ENCODE measurements at regions not wholly inside any gene's neighbourhood (a gene's known extent, or its start where the extent isn't known, plus 50 kb on each side); places are given as distances from the start of the nearest gene placed in this dataset.

DNA sequence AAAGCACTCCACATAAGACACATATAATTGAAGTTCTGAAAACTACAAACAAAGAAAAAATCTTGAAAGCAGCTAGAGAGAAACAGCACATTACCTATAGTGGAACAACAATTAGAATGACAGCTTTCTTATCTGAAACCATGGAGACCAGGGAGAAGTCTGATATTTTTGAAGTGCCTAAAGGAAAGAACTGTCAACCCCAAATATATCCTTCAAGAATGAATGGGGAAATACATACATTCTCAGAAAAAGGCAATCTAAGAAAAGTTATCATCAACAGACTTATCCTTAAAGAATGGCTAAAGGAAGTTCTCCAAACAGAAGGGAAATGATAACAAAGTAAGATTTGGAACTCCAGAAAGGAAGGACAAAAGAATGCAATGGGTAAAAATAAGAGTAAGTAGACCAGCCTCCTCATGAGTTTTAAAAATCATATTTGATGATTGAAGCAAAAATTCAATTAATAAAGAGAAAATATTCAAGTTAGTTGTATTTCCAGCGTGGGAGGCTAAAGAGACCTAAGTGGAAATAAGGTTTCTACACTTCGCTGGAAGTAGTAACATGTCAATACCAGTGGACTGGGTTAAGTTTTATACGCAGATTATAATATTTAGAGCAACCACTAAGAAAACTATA lies 170.8 kb upstream of the SAMSN1 start:
- TF ChIP-seq, protein P1, sequence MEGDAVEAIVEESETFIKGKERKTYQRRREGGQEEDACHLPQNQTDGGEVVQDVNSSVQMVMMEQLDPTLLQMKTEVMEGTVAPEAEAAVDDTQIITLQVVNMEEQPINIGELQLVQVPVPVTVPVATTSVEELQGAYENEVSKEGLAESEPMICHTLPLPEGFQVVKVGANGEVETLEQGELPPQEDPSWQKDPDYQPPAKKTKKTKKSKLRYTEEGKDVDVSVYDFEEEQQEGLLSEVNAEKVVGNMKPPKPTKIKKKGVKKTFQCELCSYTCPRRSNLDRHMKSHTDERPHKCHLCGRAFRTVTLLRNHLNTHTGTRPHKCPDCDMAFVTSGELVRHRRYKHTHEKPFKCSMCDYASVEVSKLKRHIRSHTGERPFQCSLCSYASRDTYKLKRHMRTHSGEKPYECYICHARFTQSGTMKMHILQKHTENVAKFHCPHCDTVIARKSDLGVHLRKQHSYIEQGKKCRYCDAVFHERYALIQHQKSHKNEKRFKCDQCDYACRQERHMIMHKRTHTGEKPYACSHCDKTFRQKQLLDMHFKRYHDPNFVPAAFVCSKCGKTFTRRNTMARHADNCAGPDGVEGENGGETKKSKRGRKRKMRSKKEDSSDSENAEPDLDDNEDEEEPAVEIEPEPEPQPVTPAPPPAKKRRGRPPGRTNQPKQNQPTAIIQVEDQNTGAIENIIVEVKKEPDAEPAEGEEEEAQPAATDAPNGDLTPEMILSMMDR (IDR thresholded peaks at IDR 0.05): no peak
- H3K27me3 ChIP-seq (ENCODE audit: control insufficient read depth, insufficient read depth, low read length): no peaks in the 10 kb centered on the region
- no peaks in the 10 kb centered on the region for H3K9me3 ChIP-seq (ENCODE audit: control insufficient read depth, insufficient read depth, low read length)
- H3K4me1 ChIP-seq (ENCODE audit: control insufficient read depth, insufficient read depth, low read length): no peaks in the 10 kb centered on the region
- DNase-seq (no peak), ATAC-seq (no peak)
- H3K4me3 Mint-ChIP-seq: no peak overlapping the region
- no peaks in the 10 kb centered on the region for H3K4me1 Mint-ChIP-seq
- intact Hi-C loops (cut with micrococcal nuclease): no loop called here
- no peak overlapping the region for H3K27ac Mint-ChIP-seq
- no peak overlapping the region for H3K27ac ChIP-seq (ENCODE audit: low read length)
- no peaks in the 10 kb centered on the region for H3K36me3 ChIP-seq (ENCODE audit: control insufficient read depth, insufficient read depth, low read length)
- 92% methylated on average over 2 of the region's 3 CpGs for WGBS (ENCODE audit: insufficient coverage)
- no peak overlapping the region for H3K4me3 ChIP-seq (ENCODE audit: low read length)
- H3K9me3 Mint-ChIP-seq: peaks cover 4% of the 10 kb centered on the region in 2 donors
- no peaks in the 10 kb centered on the region for H3K36me3 Mint-ChIP-seq
- H3K27me3 Mint-ChIP-seq (ENCODE audit: low read depth in 2 of 2): peaks cover 2 to 8% of the 10 kb centered on the region in 2 donors

DNA sequence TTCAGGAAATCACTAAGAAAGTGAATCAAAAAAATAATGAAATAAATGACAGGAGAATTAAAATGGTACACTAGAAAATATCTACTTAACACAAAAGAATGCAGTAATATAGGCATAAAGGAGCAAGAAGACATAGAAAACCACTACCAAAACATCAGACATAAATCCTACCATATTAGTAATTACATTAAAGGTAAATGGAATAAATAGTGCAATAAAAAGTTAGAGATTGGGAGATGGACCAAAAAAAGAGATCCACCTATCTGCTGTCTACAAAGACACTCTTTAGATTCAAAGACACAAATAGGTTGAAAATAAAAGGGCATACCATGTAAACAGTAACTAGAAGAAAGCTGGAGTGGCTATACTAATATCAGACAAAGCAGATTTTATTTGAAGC lies 167.0 kb upstream of the SAMSN1 start:
- Mint-ChIP-seq H3K36me3 (no peaks in the 10 kb centered on the region), H3K4me3 (no peak overlapping the region), H3K9me3 (peaks cover 4% of the 10 kb centered on the region in 2 donors), H3K4me1 (no peaks in the 10 kb centered on the region), H3K27ac (no peak overlapping the region), H3K27me3 (ENCODE audit: low read depth in 2 of 2) (peaks cover 0 to 8% of the 10 kb centered on the region in 2 donors)
- Histone ChIP-seq H3K36me3 (ENCODE audit: control insufficient read depth, insufficient read depth, low read length) (no peaks in the 10 kb centered on the region), H3K27ac (ENCODE audit: low read length) (no peak overlapping the region), H3K9me3 (ENCODE audit: control insufficient read depth, insufficient read depth, low read length) (no peaks in the 10 kb centered on the region), H3K4me3 (ENCODE audit: low read length) (no peak overlapping the region), H3K27me3 (ENCODE audit: control insufficient read depth, insufficient read depth, low read length) (no peaks in the 10 kb centered on the region), H3K4me1 (ENCODE audit: control insufficient read depth, insufficient read depth, low read length) (no peaks in the 10 kb centered on the region)
- DNase-seq (no peak), ATAC-seq (no peak)
- intact Hi-C loops (cut with micrococcal nuclease): no loop called here
- TF ChIP-seq, protein P1 (IDR thresholded peaks at IDR 0.05): no peak

DNA sequence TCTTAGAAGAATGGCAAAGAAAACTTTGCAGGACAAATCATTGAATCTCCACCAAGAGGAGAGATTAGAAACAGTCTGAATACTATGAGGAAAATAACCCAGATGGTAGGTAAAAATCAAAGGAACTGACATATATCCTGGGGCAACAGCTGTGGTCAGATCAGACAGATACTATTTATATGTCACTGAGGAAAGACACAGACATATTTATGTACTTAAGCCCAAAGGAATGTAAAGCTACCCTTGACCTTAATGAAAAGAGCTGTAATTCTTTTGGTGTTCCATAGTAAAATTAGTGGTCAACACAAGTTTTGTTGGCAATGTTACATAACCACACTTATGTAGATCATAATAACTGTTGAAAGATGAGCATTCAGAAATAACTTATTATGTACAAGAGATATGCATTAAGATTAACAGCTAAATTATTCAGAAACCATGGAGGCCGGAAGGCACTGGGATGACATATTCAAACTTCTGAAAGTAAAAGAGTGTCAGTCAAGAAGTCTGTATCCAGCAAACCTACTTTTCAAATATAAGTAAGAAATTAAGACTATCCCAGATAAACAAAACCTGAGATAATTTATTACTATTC lies 166.1 kb upstream of the SAMSN1 start:
- H3K4me3 ChIP-seq (ENCODE audit: low read length): no peak overlapping the region
- WGBS (ENCODE audit: insufficient coverage): no CpG with 5 or more reads among the region's 1 CpG
- H3K36me3 ChIP-seq (ENCODE audit: control insufficient read depth, insufficient read depth, low read length): no peaks in the 10 kb centered on the region
- no peaks in the 10 kb centered on the region for H3K4me1 ChIP-seq (ENCODE audit: control insufficient read depth, insufficient read depth, low read length)
- H3K9me3 Mint-ChIP-seq: peaks cover 4% of the 10 kb centered on the region in 2 donors
- no peaks in the 10 kb centered on the region for H3K36me3 Mint-ChIP-seq
- TF ChIP-seq, protein P1 (IDR thresholded peaks at IDR 0.05): no peak
- no peaks in the 10 kb centered on the region for H3K27me3 ChIP-seq (ENCODE audit: control insufficient read depth, insufficient read depth, low read length)
- no peak for ATAC-seq
- no peak for DNase-seq
- no peak overlapping the region for H3K27ac Mint-ChIP-seq
- peaks cover under 1% of the 10 kb centered on the region in 2 donors for H3K4me1 Mint-ChIP-seq
- intact Hi-C loops (cut with micrococcal nuclease): no loop called here
- H3K4me3 Mint-ChIP-seq: no peak overlapping the region
- no peak overlapping the region for H3K27ac ChIP-seq (ENCODE audit: low read length)
- H3K9me3 ChIP-seq (ENCODE audit: control insufficient read depth, insufficient read depth, low read length): no peaks in the 10 kb centered on the region
- peaks cover 0 to 8% of the 10 kb centered on the region in 2 donors for H3K27me3 Mint-ChIP-seq (ENCODE audit: low read depth in 2 of 2)

DNA sequence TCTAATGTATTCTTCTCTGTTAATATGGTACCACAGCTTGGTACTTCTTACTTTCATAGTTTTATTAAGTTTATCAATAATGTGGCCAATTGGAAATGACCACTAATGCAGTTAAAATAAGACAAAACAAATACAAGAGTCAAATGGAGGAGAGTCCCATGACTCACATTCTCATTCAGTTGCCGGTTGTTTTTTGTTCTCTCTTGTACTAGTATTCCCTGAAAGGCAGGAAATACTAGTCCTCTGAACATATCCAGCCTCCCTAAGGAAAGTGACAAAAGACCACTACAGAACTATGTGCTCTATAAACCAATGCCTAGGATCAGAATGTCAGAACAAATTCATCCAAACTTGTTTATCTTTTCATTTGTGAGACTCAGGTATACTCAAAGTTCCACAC lies 165.2 kb upstream of the SAMSN1 start:
- peaks cover 0 to 8% of the 10 kb centered on the region in 2 donors for H3K27me3 Mint-ChIP-seq (ENCODE audit: low read depth in 2 of 2)
- no peak for ATAC-seq
- H3K4me3 Mint-ChIP-seq: no peak overlapping the region
- intact Hi-C loops (cut with micrococcal nuclease): no loop called here
- H3K36me3 Mint-ChIP-seq: no peaks in the 10 kb centered on the region
- TF ChIP-seq, protein P1 (IDR thresholded peaks at IDR 0.05): no peak
- no peaks in the 10 kb centered on the region for H3K27me3 ChIP-seq (ENCODE audit: control insufficient read depth, insufficient read depth, low read length)
- H3K4me3 ChIP-seq (ENCODE audit: low read length): no peak overlapping the region
- H3K9me3 ChIP-seq (ENCODE audit: control insufficient read depth, insufficient read depth, low read length): no peaks in the 10 kb centered on the region
- no peaks in the 10 kb centered on the region for H3K36me3 ChIP-seq (ENCODE audit: control insufficient read depth, insufficient read depth, low read length)
- WGBS (ENCODE audit: insufficient coverage): 100% methylated on average over 1 of the region's 1 CpG
- H3K4me1 ChIP-seq (ENCODE audit: control insufficient read depth, insufficient read depth, low read length): no peaks in the 10 kb centered on the region
- DNase-seq: no peak
- H3K4me1 Mint-ChIP-seq: peaks cover 10% of the 10 kb centered on the region in 2 donors
- H3K27ac ChIP-seq (ENCODE audit: low read length): no peak overlapping the region
- no peak overlapping the region for H3K27ac Mint-ChIP-seq
- H3K9me3 Mint-ChIP-seq: peaks cover 4% of the 10 kb centered on the region in 2 donors
